Osteocyte (in vitro differentiated cells): ENCODE measurements at regions not wholly inside any gene's neighbourhood (a gene's known extent, or its start where the extent isn't known, plus 50 kb on each side); places are given as distances from the start of the nearest gene placed in this dataset.
"Not testable (repeated sequence)": the region's sequence is repeated elsewhere in the genome, so short reads cannot be mapped to it uniquely, and the experiment has no call there.

Experiments used
- DNase-seq: peaks from one replicate; pipeline ENCODE4 v3.0.0; 2021; ENCODE audit warnings: mixed read lengths; ENCODE audit not compliant: unreplicated experiment; ENCODE audit errors: extremely low spot score
- H3K27ac Mint-ChIP-seq: one replicate; pipeline ENCODE4 v1.8.0; 2021; ENCODE audit warnings: mild to moderate bottlenecking, mixed read lengths; ENCODE audit not compliant: unreplicated experiment
- H3K27me3 Mint-ChIP-seq: one replicate; pipeline ENCODE4 v1.8.0; 2021; ENCODE audit warnings: mixed read lengths; ENCODE audit not compliant: unreplicated experiment
- H3K36me3 Mint-ChIP-seq: one replicate; pipeline ENCODE4 v1.8.0; 2021; ENCODE audit warnings: mixed read lengths; ENCODE audit not compliant: unreplicated experiment
- H3K4me1 Mint-ChIP-seq: one replicate; pipeline ENCODE4 v1.8.0; 2021; ENCODE audit warnings: mixed read lengths; ENCODE audit not compliant: unreplicated experiment
- H3K4me3 Mint-ChIP-seq: one replicate; pipeline ENCODE4 v1.8.0; 2021; ENCODE audit warnings: mild to moderate bottlenecking, moderate library complexity, mixed read lengths; ENCODE audit not compliant: unreplicated experiment
- H3K9me3 Mint-ChIP-seq: one replicate; pipeline ENCODE4 v1.8.0; 2021; ENCODE audit warnings: mixed read lengths; ENCODE audit not compliant: unreplicated experiment
- TF ChIP-seq, protein P1 (sequence below): fragments of 200-600 bp; sonication (generic); IDR thresholded peaks from 2 replicates; pipeline ENCODE4 v1.5.0; 2021; ENCODE audit warnings: antibody characterized with exemption, mild to moderate bottlenecking, moderate library complexity

DNA sequence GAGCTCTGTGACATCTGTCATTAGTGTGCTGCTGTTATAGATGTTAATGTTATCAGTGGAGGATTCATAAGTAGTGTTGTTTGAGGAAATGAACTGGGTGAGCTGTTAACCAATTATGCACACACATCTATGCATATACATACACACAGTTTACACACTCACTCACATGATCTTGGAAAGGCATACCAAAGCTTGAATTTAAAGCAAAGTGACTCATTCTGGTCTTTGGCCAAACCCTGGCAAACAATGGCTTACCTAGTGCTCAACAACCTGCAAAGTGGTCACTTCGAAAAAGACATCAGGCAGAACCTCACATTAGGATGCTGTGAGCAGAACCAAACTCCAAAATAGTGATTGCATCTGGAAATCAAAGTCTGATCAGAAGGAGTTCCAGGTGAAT, 1037.3 kb upstream of the CDH6 start:
- no peak overlapping the region for H3K4me3 Mint-ChIP-seq
- no peak for DNase-seq
- H3K9me3 Mint-ChIP-seq, result no peaks in the 10 kb centered on the region
- no peak overlapping the region for H3K27ac Mint-ChIP-seq
- H3K27me3 Mint-ChIP-seq, result no peaks in the 10 kb centered on the region
- H3K4me1 Mint-ChIP-seq, result peaks cover 3% of the 10 kb centered on the region
- H3K36me3 Mint-ChIP-seq, result no peaks in the 10 kb centered on the region
- TF ChIP-seq, protein P1, sequence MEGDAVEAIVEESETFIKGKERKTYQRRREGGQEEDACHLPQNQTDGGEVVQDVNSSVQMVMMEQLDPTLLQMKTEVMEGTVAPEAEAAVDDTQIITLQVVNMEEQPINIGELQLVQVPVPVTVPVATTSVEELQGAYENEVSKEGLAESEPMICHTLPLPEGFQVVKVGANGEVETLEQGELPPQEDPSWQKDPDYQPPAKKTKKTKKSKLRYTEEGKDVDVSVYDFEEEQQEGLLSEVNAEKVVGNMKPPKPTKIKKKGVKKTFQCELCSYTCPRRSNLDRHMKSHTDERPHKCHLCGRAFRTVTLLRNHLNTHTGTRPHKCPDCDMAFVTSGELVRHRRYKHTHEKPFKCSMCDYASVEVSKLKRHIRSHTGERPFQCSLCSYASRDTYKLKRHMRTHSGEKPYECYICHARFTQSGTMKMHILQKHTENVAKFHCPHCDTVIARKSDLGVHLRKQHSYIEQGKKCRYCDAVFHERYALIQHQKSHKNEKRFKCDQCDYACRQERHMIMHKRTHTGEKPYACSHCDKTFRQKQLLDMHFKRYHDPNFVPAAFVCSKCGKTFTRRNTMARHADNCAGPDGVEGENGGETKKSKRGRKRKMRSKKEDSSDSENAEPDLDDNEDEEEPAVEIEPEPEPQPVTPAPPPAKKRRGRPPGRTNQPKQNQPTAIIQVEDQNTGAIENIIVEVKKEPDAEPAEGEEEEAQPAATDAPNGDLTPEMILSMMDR, result no peak

DNA sequence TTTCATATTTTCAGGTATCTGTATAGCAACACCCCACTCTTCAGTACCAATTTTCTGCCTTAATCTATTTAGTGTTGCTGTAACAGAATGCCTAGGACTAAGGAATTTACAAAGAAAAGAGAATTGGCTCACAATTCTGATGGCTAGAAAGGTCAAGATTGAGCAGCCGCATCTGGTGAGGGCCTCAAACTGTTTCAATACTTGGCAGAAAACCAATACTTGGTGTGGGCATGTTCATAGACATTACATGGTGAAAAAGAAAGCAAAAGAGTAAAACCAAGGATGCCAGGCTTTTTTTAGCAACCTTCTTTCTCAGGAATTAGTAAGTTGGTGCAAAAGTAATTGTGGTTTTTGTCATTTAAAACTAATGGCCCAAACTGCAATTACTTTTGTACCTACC, 1041.1 kb upstream of the CDH6 start:
- no peaks in the 10 kb centered on the region for H3K27me3 Mint-ChIP-seq
- peaks cover 4% of the 10 kb centered on the region for H3K9me3 Mint-ChIP-seq
- TF ChIP-seq, protein P1, result no peak
- no peaks in the 10 kb centered on the region for H3K36me3 Mint-ChIP-seq
- DNase-seq, result no peak
- H3K4me1 Mint-ChIP-seq, result peaks cover 3% of the 10 kb centered on the region
- H3K27ac Mint-ChIP-seq, result no peak overlapping the region
- H3K4me3 Mint-ChIP-seq, result no peak overlapping the region

DNA sequence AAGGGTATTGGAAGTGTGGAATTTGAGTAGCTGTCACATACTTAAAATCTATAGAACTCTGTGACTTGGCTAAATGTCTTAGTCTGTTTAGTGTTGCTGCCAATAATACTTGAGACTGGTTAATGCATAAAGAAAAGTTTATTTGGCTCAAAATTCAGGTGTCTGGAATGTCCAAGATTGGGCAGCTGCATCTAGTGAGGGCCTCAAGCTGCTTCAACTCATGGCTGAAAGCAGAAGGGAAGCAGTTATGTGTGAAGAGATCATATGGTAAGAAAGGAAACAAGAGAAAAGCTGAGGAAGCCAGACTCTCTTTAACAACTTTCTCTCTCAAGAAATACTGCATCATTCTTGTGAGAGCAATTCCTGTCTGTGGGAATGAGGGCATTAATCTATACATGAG, 1043.3 kb upstream of the CDH6 start:
- Mint-ChIP-seq H3K4me3 (no peak overlapping the region), H3K36me3 (no peaks in the 10 kb centered on the region), H3K9me3 (peaks cover 4% of the 10 kb centered on the region), H3K4me1 (peaks cover 3% of the 10 kb centered on the region), H3K27me3 (no peaks in the 10 kb centered on the region), H3K27ac (no peak overlapping the region)
- TF ChIP-seq, protein P1, result no peak
- no peak for DNase-seq

DNA sequence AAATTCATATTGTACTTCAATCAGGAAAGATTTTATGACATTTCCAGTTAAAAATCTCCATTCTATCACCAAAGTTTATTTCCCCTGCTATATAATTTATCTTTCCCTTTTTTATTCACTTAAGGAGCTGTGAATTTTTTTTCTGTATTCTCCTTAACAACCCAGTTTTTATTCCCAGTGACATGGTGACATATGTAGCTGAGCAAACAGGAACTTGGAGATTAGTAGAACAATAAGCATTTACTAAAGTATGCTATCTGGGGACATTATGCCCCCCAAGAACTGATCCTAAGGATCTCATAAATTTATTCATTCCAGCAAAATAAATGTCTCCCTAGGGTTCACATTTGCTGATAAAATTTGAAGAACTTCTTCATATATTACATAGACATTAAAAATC, 1044.0 kb upstream of the CDH6 start:
- H3K4me3 Mint-ChIP-seq, result no peak overlapping the region
- no peaks in the 10 kb centered on the region for H3K27me3 Mint-ChIP-seq
- no peak for DNase-seq
- H3K27ac Mint-ChIP-seq, result no peak overlapping the region
- peaks cover 4% of the 10 kb centered on the region for H3K9me3 Mint-ChIP-seq
- H3K36me3 Mint-ChIP-seq, result no peaks in the 10 kb centered on the region
- TF ChIP-seq, protein P1, result no peak
- peaks cover 3% of the 10 kb centered on the region for H3K4me1 Mint-ChIP-seq

DNA sequence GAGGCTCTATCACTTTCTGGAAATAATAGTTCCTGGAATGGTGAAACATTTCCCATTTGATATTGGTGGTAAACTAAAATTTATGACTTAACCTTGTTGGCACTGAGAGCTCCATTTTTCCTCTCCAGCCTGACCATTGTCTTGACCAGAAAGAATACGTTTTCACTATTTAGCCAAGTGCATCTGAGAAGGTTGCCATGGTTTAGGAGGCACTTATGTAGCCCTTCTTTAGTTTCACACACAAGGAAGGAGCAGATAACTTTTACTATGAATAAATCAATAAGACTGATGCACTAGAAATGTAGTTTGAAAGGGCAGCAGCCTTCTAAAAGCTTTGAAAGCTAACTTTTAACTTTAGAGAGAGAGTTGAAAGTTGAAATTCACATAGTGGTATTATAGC, 1045.5 kb upstream of the CDH6 start:
- no peaks in the 10 kb centered on the region for H3K36me3 Mint-ChIP-seq
- DNase-seq, result no peak
- peaks cover 11% of the 10 kb centered on the region for H3K9me3 Mint-ChIP-seq
- H3K4me1 Mint-ChIP-seq, result peaks cover 3% of the 10 kb centered on the region
- H3K4me3 Mint-ChIP-seq, result no peak overlapping the region
- H3K27ac Mint-ChIP-seq, result no peak overlapping the region
- TF ChIP-seq, protein P1, result no peak
- no peaks in the 10 kb centered on the region for H3K27me3 Mint-ChIP-seq

DNA sequence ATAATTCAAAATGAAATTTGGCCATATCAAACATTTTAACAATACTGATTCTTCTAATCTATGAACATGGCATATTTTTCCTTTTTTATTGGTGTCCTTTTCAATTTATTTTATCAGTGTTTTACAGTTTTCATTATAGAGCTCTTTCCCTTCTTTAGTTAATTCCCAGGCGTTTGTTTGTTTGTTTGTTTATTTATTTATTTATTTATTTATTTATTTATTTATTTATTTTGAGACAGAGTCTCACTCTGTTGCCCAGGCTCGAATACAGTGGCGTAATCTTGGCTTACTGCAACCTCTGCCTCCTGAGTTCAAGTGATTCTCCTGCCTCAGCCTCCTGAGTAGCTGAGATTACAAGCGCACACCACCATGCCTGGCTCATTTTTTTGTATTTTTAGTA, 1049.4 kb upstream of the CDH6 start:
- H3K4me1 Mint-ChIP-seq, H3K27me3 Mint-ChIP-seq, H3K4me3 Mint-ChIP-seq, H3K36me3 Mint-ChIP-seq, DNase-seq, H3K27ac Mint-ChIP-seq: not testable (repeated sequence)
- peaks cover 15% of the 10 kb centered on the region for H3K9me3 Mint-ChIP-seq
